AG04449 (cell line): ENCODE measurements at regions not wholly inside any gene's neighbourhood (a gene's known extent, or its start where the extent isn't known, plus 50 kb on each side); places are given as distances from the start of the nearest gene placed in this dataset.

Experiments used
- CTCF ChIA-PET: fragments of 350-600 bp; formaldehyde crosslinking; extraction: SDS; loops from one replicate; lab custom pipeline; 2021; ENCODE audit warnings: antibody characterized with exemption; lab: Yijun Ruan, JAX
- POLR2A ChIA-PET: fragments of 400-600, 350-600 bp; formaldehyde crosslinking; extraction: SDS; loops from one replicate; lab custom pipeline; 2020; ENCODE audit warnings: antibody characterized with exemption, inconsistent platforms; lab: Yijun Ruan, JAX
- DNase-seq: peaks from one replicate; pipeline ENCODE4 v3.0.0-alpha.2; 2010; ENCODE audit warnings: low read depth, low spot score
- H3K4me3 ChIP-seq: 2 replicates; pipeline ENCODE4 v1.5.1; 2011; ENCODE audit warnings: low read depth, mild to moderate bottlenecking, control low read depth, low read length
- CTCF ChIP-seq: IDR thresholded peaks from one replicate; pipeline ENCODE4 v1.5.1; 2011; ENCODE audit warnings: mild to moderate bottlenecking, moderate library complexity, low read length, control low read depth, inconsistent platforms; ENCODE audit not compliant: insufficient read depth; ENCODE audit errors: missing control alignments

GRCh38 chr18:75588412-75588811 lies 160.9 kb upstream of the SMIM21 start:
- H3K4me3 ChIP-seq, result no peak overlapping the region
- ChIA-PET CTCF (no interaction called here), POLR2A (no interaction called here)
- DNase-seq, result no peak
- TF ChIP-seq CTCF, result no peak

- CTCF ChIA-PET, result no interaction called here
Observed at GRCh38 chr18:75587131-75587530, 159.6 kb upstream of the SMIM21 start.

GRCh38 chr18:75586130-75586889 lies 158.8 kb upstream of the SMIM21 start:
- POLR2A ChIA-PET, result no interaction called here
- no peak for DNase-seq
- H3K4me3 ChIP-seq, result no peak overlapping the region
- TF ChIP-seq CTCF, result no peak
- CTCF ChIA-PET, result interaction anchor here (0.7 kb wide), 1 partner anchor 11 kb away, joined by 3 read pairs; no protein-coding TSS in a partner anchor

More at GRCh38 chr18:75587131-75587530, 159.6 kb upstream of the SMIM21 start:
- no peak overlapping the region for H3K4me3 ChIP-seq
- TF ChIP-seq CTCF, result no peak
- DNase-seq, result no peak
- POLR2A ChIA-PET, result no interaction called here

GRCh38 chr18:75582940-75583339 lies 155.4 kb upstream of the SMIM21 start:
- no peak for DNase-seq
- H3K4me3 ChIP-seq, result no peak overlapping the region
- no peak for TF ChIP-seq CTCF
- ChIA-PET POLR2A (interaction anchor here (1.5 kb wide), 1 partner anchor 174 kb away, joined by 5 read pairs; no protein-coding TSS in a partner anchor), CTCF (no interaction called here)

- ChIA-PET POLR2A (interaction anchor here (0.6 to 1.5 kb wide), 3 partner anchors 56 to 1130 kb away, joined by 3 to 5 read pairs (median 4); no protein-coding TSS in a partner anchor), CTCF (interaction anchor here (1.0 kb wide), 1 partner anchor 15 kb away, joined by 3 read pairs; no protein-coding TSS in a partner anchor)
- no peak overlapping the region for H3K4me3 ChIP-seq
- no peak for TF ChIP-seq CTCF
- peak; percentile 70 for DNase-seq
Observed at GRCh38 chr18:75582406-75582821, 154.9 kb upstream of the SMIM21 start.
